C4-2B (cell line): ENCODE measurements at regions not wholly inside any gene's neighbourhood (a gene's known extent, or its start where the extent isn't known, plus 50 kb on each side); places are given as distances from the start of the nearest gene placed in this dataset.

ENCODE experiments used
- H3K27ac ChIP-seq: fragments of 450-650 bp; 2 replicates; pipeline ENCODE4 v1.5.1; 2017
- ZFX ChIP-seq: fragments of 450-650 bp; IDR thresholded peaks from 2 replicates; pipeline ENCODE4 v1.6.1; 2017
- TF ChIP-seq, protein P1 (sequence below): fragments of 450-650 bp; conservative IDR thresholded peaks from 2 replicates; pipeline ENCODE4 v1.5.1; 2017; ENCODE audit warnings: mild to moderate bottlenecking

DNA sequence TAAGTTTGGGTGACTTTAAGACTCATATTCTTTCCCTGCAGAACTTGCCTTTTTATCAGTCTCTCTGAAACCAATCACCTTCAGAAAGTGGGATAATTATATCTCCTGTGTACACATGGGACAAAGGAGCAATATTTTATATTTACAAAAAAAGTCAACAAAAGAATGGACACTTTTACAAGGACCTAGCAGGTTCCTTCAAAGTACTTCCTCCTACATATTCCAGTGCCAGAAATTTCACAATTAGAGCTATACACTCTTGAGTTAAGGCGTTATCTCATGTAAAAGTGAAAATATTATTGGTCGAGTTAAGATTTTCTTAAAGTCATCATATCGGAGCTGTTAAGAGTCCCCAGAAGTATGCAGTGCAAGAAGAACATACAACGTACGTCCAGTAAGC lies 98.9 kb upstream of the MAFB start:
- no peak overlapping the region for H3K27ac ChIP-seq
- TF ChIP-seq, protein P1, sequence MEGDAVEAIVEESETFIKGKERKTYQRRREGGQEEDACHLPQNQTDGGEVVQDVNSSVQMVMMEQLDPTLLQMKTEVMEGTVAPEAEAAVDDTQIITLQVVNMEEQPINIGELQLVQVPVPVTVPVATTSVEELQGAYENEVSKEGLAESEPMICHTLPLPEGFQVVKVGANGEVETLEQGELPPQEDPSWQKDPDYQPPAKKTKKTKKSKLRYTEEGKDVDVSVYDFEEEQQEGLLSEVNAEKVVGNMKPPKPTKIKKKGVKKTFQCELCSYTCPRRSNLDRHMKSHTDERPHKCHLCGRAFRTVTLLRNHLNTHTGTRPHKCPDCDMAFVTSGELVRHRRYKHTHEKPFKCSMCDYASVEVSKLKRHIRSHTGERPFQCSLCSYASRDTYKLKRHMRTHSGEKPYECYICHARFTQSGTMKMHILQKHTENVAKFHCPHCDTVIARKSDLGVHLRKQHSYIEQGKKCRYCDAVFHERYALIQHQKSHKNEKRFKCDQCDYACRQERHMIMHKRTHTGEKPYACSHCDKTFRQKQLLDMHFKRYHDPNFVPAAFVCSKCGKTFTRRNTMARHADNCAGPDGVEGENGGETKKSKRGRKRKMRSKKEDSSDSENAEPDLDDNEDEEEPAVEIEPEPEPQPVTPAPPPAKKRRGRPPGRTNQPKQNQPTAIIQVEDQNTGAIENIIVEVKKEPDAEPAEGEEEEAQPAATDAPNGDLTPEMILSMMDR, result no peak
- TF ChIP-seq ZFX, result no peak

DNA sequence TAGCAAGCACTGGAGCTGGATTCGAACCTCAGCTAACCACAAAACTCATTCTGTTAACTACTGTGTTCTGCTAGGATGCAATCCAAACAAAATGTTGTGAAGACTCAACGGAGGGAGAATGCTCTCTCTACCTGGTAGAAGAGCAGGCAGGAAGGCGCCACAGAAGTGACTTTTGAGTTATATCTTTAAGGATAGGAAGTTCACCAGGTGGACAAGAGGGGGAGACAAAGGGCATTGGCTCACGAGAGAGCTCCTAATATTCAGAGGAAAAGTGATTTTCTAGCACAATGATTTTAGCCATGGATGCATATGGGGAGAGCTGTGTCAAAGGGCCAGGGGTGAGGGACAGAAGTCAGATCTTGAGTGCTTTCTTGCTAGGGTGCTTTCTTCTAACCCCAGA lies 108.4 kb upstream of the MAFB start:
- TF ChIP-seq ZFX, result no peak
- TF ChIP-seq, protein P1, result peak; percentile 76

DNA sequence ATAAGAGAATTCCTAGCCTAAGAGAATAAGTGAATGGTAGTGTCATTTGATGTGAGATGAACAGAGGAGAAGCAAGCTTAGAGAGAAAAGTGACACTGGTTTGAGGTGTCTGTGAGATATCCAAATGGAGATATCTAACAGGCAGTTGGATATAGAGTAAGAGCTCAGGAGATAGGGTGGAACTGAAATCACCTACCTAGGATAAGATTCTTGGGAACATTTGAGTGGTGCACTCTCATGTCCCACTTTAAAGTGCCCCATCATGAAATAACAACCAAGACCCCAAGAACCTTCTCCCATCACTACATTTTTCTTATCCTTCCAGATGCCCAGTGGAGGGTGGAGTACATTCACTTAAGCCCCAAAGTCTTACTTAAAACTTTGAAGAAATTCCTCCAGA lies 109.0 kb upstream of the MAFB start:
- TF ChIP-seq, protein P1, result no peak
- no peak for TF ChIP-seq ZFX
- no peak overlapping the region for H3K27ac ChIP-seq

More for the DNA sequence above, 108.4 kb upstream of the MAFB start:
- H3K27ac ChIP-seq, result no peak overlapping the region

DNA sequence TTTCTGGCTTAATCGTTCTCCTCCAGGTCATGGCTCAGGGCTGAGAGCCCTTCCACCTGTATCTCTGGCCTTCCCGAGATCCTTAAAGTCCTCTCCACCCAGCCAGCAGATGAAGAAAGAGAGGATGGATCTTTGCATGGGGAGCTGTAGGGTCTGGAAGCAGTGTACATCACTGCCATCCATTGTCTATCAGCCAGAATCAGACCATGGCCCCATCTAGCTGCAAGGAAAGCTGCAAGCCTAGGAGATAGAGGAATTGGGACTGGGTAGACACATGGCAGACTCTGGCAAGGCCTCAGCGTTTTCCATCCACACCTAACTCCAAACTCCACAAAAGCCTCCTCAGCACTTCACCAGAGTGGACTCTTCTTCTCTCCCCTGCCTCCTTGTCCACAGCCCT lies 113.8 kb upstream of the MAFB start:
- no peak overlapping the region for H3K27ac ChIP-seq
- TF ChIP-seq, protein P1, result no peak
- no peak for TF ChIP-seq ZFX

DNA sequence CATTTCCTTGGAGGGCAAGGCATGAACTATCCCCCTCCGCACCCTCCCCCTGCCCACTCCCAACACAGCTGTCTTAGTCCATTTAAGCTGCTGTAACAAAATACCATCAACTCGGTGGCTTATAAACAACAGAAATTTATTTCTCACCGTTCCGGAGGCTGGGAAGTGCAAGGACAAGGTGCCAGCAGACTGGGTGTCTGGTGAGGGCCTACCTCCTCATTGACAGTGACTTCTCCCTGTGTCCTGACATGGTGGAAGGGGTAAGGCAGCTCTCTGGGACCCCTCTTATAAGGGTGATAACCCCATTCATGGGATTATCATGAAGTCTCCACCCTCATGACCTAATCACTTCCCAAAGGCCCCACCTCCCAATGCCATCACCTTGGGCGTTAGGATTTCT lies 114.3 kb upstream of the MAFB start:
- H3K27ac ChIP-seq, result no peak overlapping the region
- no peak for TF ChIP-seq ZFX

DNA sequence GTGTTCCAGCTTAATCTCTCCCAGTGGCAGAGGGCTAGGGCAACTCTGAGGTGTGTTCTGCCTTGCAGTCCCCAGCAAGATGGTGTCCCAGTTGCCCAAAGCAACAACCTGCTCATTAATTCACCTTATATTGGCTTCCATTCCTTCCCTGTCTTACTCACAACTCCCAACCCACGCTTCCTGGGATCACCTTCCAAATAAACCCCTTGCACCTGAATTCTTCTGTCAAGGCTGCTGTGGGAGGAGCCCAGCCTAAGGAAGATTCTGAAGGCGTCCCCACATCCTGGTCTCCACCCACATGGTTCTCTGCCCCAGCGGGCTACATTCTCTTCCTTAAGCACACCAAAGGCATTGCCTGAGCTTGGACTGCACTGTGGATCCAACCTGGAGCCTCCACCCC lies 116.6 kb upstream of the MAFB start:
- H3K27ac ChIP-seq, result no peak overlapping the region
- TF ChIP-seq, protein P1, result no peak
- no peak for TF ChIP-seq ZFX

DNA sequence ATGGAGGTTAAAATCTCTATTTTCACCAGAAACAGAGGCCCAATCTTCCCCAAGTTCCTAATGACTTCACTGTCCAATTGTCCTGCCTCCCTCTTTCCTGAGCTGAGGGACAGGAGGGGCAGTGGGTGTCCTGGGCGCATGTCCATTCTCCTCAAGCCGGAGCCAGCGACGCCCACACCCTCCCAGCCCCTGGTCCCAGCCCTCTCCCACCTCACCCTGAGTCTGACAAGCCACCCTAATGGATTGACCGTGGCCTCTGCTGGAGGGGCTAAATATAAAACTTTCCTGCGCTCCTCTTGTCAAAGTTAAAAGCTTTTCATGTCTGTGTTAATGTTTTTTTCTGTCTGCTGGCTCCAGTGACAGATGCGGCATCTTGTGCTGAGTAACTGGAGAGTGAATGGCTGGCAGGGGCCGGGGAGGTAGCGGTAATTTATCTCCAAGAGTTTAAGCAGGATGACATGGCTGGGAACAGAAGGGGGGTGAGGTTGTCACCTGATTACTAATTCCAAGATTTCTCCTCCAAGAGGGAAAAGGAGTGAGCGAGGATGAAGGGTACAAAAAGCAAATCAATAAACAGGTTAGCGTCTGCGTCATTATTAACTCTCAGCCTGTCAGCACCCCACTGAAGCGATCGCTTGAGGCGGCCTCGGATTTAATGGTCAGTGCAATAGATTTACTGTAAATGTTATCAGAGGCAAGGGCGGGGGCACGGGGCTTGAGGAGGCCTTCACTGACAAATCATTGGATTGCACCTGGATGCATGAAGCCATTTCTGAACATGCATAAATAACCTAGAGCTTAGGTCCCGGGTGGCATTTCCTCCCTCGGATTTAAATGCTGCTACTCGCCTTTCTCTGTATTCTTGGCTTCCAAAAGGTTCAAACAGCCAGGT lies 118.1 kb upstream of the MAFB start:
- no peak overlapping the region for H3K27ac ChIP-seq
- TF ChIP-seq, protein P1, result no peak
- TF ChIP-seq ZFX, result no peak

DNA sequence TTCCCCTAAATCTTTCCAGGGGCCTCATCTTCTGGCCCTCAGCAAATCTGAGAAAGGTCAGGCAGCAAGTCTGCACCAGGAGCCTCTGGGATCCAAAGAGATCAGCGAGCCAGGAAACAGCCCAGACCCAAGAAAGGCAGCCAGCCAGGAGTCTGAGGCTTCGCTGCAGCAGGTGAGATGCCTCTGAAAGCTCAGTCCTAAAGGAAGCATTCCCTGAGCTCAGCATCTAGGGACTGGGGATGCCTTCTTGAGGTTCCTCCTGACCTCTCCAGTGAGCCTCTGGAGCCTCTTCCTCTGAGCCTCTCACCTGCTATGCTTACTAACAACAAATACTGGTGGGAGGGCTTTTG lies 118.8 kb upstream of the MAFB start:
- TF ChIP-seq, protein P1, result no peak
- TF ChIP-seq ZFX, result no peak
- H3K27ac ChIP-seq, result no peak overlapping the region
